Suprapubic skin (tissue), 3 donors: ENCODE measurements at regions not wholly inside any gene's neighbourhood (a gene's known extent, or its start where the extent isn't known, plus 50 kb on each side); places are given as distances from the start of the nearest gene placed in this dataset.

Source experiments
- EP300 ChIP-seq: sonication (generic); formaldehyde crosslinking; IDR thresholded peaks from one replicate; pipeline ENCODE4 v1.6.1; 2017; ENCODE audit warnings: antibody characterized with exemption
- POLR2A ChIP-seq, 2 donors: fragments of 450-650 bp; IDR thresholded peaks; one replicate each; pipeline ENCODE4 v1.6.1; 2017; ENCODE audit warnings: antibody characterized with exemption in 2 of 2, mild to moderate bottlenecking in 2 of 2, moderate library complexity in 2 of 2
- TF ChIP-seq, protein P1 (sequence below), 2 donors: fragments of 200-600 bp in 1 of 2; fragments of 450-650 bp in 1 of 2; sonication (generic) in 1 of 2; IDR thresholded peaks; one replicate each; pipeline ENCODE4 v1.5.1; 2016 to 2019; ENCODE audit warnings: antibody characterized with exemption in 2 of 2, mild to moderate bottlenecking in 1 of 2, moderate library complexity in 1 of 2

DNA sequence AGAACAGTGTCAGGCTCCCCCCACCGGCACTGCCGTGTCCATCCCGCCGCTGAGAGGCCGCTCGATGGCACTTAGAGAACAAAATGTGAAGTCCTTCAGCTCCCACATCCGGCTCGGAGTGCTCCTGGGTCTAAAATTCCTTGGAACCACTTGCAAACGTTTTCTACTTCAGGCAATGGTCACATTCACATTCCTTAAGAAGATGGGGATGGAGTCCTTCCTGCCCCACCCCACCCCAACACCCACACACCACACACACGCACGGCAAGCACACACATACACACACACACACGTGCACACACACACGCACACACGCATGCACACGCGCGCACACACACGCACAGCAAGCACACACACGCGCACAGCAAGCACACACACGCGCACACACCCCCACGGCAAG lies 83.4 kb downstream of the SOX1 start:
- TF ChIP-seq, protein P1, sequence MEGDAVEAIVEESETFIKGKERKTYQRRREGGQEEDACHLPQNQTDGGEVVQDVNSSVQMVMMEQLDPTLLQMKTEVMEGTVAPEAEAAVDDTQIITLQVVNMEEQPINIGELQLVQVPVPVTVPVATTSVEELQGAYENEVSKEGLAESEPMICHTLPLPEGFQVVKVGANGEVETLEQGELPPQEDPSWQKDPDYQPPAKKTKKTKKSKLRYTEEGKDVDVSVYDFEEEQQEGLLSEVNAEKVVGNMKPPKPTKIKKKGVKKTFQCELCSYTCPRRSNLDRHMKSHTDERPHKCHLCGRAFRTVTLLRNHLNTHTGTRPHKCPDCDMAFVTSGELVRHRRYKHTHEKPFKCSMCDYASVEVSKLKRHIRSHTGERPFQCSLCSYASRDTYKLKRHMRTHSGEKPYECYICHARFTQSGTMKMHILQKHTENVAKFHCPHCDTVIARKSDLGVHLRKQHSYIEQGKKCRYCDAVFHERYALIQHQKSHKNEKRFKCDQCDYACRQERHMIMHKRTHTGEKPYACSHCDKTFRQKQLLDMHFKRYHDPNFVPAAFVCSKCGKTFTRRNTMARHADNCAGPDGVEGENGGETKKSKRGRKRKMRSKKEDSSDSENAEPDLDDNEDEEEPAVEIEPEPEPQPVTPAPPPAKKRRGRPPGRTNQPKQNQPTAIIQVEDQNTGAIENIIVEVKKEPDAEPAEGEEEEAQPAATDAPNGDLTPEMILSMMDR (IDR thresholded peaks at IDR 0.05) = no peak
- TF ChIP-seq POLR2A (IDR thresholded peaks at IDR 0.05) = no peak
- TF ChIP-seq EP300 = no peak
